C4-2B (cell line): ENCODE measurements at regions not wholly inside any gene's neighbourhood (a gene's known extent, or its start where the extent isn't known, plus 50 kb on each side); places are given as distances from the start of the nearest gene placed in this dataset.
"Not testable (repeated sequence)": the region's sequence is repeated elsewhere in the genome, so short reads cannot be mapped to it uniquely, and the experiment has no call there.

Experiments used
- H3K27ac ChIP-seq: fragments of 450-650 bp; 2 replicates; pipeline ENCODE4 v1.5.1; 2017
- CTCF ChIP-seq: fragments of 450-650 bp; conservative IDR thresholded peaks from 2 replicates; pipeline ENCODE4 v1.5.1; 2017; ENCODE audit warnings: mild to moderate bottlenecking
- ZFX ChIP-seq: fragments of 450-650 bp; IDR thresholded peaks from 2 replicates; pipeline ENCODE4 v1.6.1; 2017

GRCh38 chr2:66632882-66633281, 198.0 kb downstream of the MEIS1 start:
- H3K27ac ChIP-seq = not testable (repeated sequence)

GRCh38 chr2:66633631-66634030, 198.7 kb downstream of the MEIS1 start:
- TF ChIP-seq CTCF (no peak), ZFX (no peak)
- no peak overlapping the region for H3K27ac ChIP-seq

GRCh38 chr2:66634784-66635183, 199.9 kb downstream of the MEIS1 start:
- no peak overlapping the region for H3K27ac ChIP-seq
- TF ChIP-seq ZFX (no peak), CTCF (no peak)

- TF ChIP-seq ZFX (no peak), CTCF (no peak)
Observed at GRCh38 chr2:66641685-66642084, 206.8 kb downstream of the MEIS1 start.

GRCh38 chr2:66648081-66648480, 213.2 kb downstream of the MEIS1 start:
- H3K27ac ChIP-seq = not testable (repeated sequence)

More at GRCh38 chr2:66641685-66642084, 206.8 kb downstream of the MEIS1 start:
- no peak overlapping the region for H3K27ac ChIP-seq

- no peak for TF ChIP-seq ZFX
- TF ChIP-seq CTCF = no peak
- no peak overlapping the region for H3K27ac ChIP-seq
Observed at GRCh38 chr2:66649006-66649405, 214.1 kb downstream of the MEIS1 start.

GRCh38 chr2:66651295-66651694, 216.4 kb downstream of the MEIS1 start:
- TF ChIP-seq CTCF (no peak), ZFX (no peak)
- H3K27ac ChIP-seq = no peak overlapping the region

- H3K27ac ChIP-seq = no peak overlapping the region
- TF ChIP-seq ZFX (no peak), CTCF (no peak)
Observed at GRCh38 chr2:66660804-66661203, 225.9 kb downstream of the MEIS1 start.
